IMR-90 (cell line): ENCODE measurements at regions not wholly inside any gene's neighbourhood (a gene's known extent, or its start where the extent isn't known, plus 50 kb on each side); places are given as distances from the start of the nearest gene placed in this dataset.

ENCODE experiments used
- ATAC-seq: fragments of 200-7000 bp; cut with Tn5 transposase; 2 replicates; pipeline ENCODE4 v1.9.1; 2020; ENCODE audit warnings: low read depth, mild to moderate bottlenecking, moderate library complexity
- BruUV-seq: library from RNA; stranded (reverse); fragments of 400-500 nt; replicated peaks from 2 replicates; lab custom pipeline; 2021; lab: Mats Ljungman, UMichigan
- CTCF ChIA-PET: fragments of 300-600 bp; formaldehyde crosslinking; extraction: SDS; loops from one replicate; lab custom pipeline; 2021; ENCODE audit warnings: antibody characterized with exemption; lab: Yijun Ruan, JAX
- POLR2A ChIA-PET: fragments of 300-600 bp; sonication (Branson Sonifier 250); formaldehyde crosslinking; loops from one replicate; lab custom pipeline; 2022; ENCODE audit warnings: antibody characterized with exemption; ENCODE audit not compliant: unreplicated experiment; lab: Charles Lee
- DNase-seq: peaks from one replicate; pipeline ENCODE4 v3.0.0; 2013
- H2AFZ ChIP-seq: replicated peaks from 2 replicates; pipeline ENCODE3; 2013; ENCODE audit warnings: low read length, mild to moderate bottlenecking; ENCODE audit not compliant: poor library complexity
- H2AK5ac ChIP-seq: 2 replicates; pipeline ENCODE4 v1.6.1; 2013; ENCODE audit warnings: low read depth, low read length, inconsistent platforms
- H2AK9ac ChIP-seq: replicated peaks from 2 replicates; pipeline ENCODE3; 2013; ENCODE audit warnings: mild to moderate bottlenecking, low read depth, low read length, moderate library complexity; ENCODE audit not compliant: poor library complexity
- H2BK120ac ChIP-seq: 2 replicates; pipeline ENCODE4 v1.6.1; 2013; ENCODE audit warnings: low read depth, low read length, inconsistent platforms
- H2BK15ac ChIP-seq: 3 replicates; pipeline ENCODE4 v1.6.1; 2013; ENCODE audit warnings: low read depth, low read length, inconsistent platforms
- H2BK20ac ChIP-seq: 2 replicates; pipeline ENCODE4 v1.6.1; 2013; ENCODE audit warnings: low read depth, mild to moderate bottlenecking, inconsistent platforms, low read length, moderate library complexity
- H2BK5ac ChIP-seq: 2 replicates; pipeline ENCODE4 v1.6.1; 2013; ENCODE audit warnings: mild to moderate bottlenecking, low read depth, low read length, inconsistent platforms; ENCODE audit not compliant: poor library complexity, severe bottlenecking
- H3K14ac ChIP-seq: replicated peaks from 2 replicates; pipeline ENCODE4 v1.6.1; 2013; ENCODE audit warnings: low read depth, low read length, inconsistent platforms
- H3K18ac ChIP-seq: 2 replicates; pipeline ENCODE4 v1.6.1; 2013; ENCODE audit warnings: low read depth, low read length, control low read depth
- H3K23ac ChIP-seq: 2 replicates; pipeline ENCODE4 v1.6.1; 2013; ENCODE audit warnings: low read depth, low read length, inconsistent platforms
- H3K27ac ChIP-seq: 2 replicates; pipeline ENCODE4 v1.5.1; 2013; ENCODE audit warnings: mild to moderate bottlenecking, control low read depth, low read length; ENCODE audit not compliant: insufficient read depth
- H3K27me3 ChIP-seq: 2 replicates; pipeline ENCODE4 v1.6.1; 2013; ENCODE audit warnings: low read length; ENCODE audit not compliant: control insufficient read depth, insufficient read depth
- H3K36me3 ChIP-seq: 2 replicates; pipeline ENCODE4 v1.6.1; 2013; ENCODE audit warnings: low read length, mixed read lengths; ENCODE audit not compliant: control insufficient read depth, insufficient read depth
- H3K4ac ChIP-seq: 2 replicates; pipeline ENCODE4 v1.6.1; 2013; ENCODE audit warnings: low read depth, low read length, inconsistent platforms
- H3K4me1 ChIP-seq: 2 replicates; pipeline ENCODE4 v1.6.1; 2013; ENCODE audit warnings: low read length, mixed read lengths; ENCODE audit not compliant: control insufficient read depth, insufficient read depth
- H3K4me2 ChIP-seq: 2 replicates; pipeline ENCODE4 v1.6.1; 2013; ENCODE audit warnings: low read depth, mild to moderate bottlenecking, control low read depth, low read length, moderate library complexity
- H3K4me3 ChIP-seq: 2 replicates; pipeline ENCODE4 v1.5.1; 2013; ENCODE audit warnings: low read depth, mild to moderate bottlenecking, control low read depth, low read length, moderate library complexity; ENCODE audit not compliant: insufficient read depth
- H3K56ac ChIP-seq: 2 replicates; pipeline ENCODE4 v1.6.1; 2013; ENCODE audit warnings: low read length, inconsistent platforms; ENCODE audit not compliant: insufficient read depth; ENCODE audit errors: extremely low read depth
- H3K79me1 ChIP-seq, 2 experiments: 2 replicates each; pipeline ENCODE4 v1.6.1; 2013; ENCODE audit warnings: low read length in 2 of 2, inconsistent platforms in 1 of 2, low read depth in 1 of 2
- H3K9ac ChIP-seq: 2 replicates; pipeline ENCODE4 v1.6.1; 2013; ENCODE audit warnings: low read depth, low read length, control low read depth
- H3K9me1 ChIP-seq: 2 replicates; pipeline ENCODE4 v1.6.1; 2013; ENCODE audit warnings: low read length, inconsistent platforms; ENCODE audit not compliant: insufficient read depth
- H3K9me3 ChIP-seq: 2 replicates; pipeline ENCODE4 v1.6.1; 2013; ENCODE audit warnings: low read length; ENCODE audit not compliant: control insufficient read depth, insufficient read depth
- H4K20me1 ChIP-seq: 2 replicates; pipeline ENCODE4 v1.6.1; 2013; ENCODE audit warnings: low read length, inconsistent platforms; ENCODE audit not compliant: insufficient read depth
- H4K5ac ChIP-seq: 2 replicates; pipeline ENCODE4 v1.6.1; 2013; ENCODE audit warnings: mild to moderate bottlenecking, low read depth, low read length, control low read depth
- H4K8ac ChIP-seq, 2 experiments: 2 replicates each; pipeline ENCODE4 v1.6.1; 2013; ENCODE audit warnings: low read depth in 2 of 2, low read length in 2 of 2, control low read depth in 1 of 2, inconsistent platforms in 1 of 2
- H4K91ac ChIP-seq: 2 replicates; pipeline ENCODE4 v1.6.1; 2013; ENCODE audit warnings: low read depth, low read length, inconsistent platforms; ENCODE audit not compliant: insufficient read depth
- CEBPB ChIP-seq: IDR thresholded peaks from 2 replicates; pipeline ENCODE4 v1.6.1; 2012; ENCODE audit warnings: low read depth, low read length, improper control_type of control experiment
- CHD1 ChIP-seq: IDR thresholded peaks from 2 replicates; pipeline ENCODE4 v1.6.1; 2012; ENCODE audit warnings: low read depth, low read length, improper control_type of control experiment
- FOS ChIP-seq: fragments of 150-350 bp; IDR thresholded peaks from 2 replicates; pipeline ENCODE4 v1.6.1; 2016; ENCODE audit warnings: low read depth, low read length
- MAZ ChIP-seq: IDR thresholded peaks from 2 replicates; pipeline ENCODE4 v1.6.1; 2012; ENCODE audit warnings: low read depth, mild to moderate bottlenecking, low read length, improper control_type of control experiment, moderate library complexity, borderline replicate concordance
- RCOR1 ChIP-seq: IDR thresholded peaks from 2 replicates; pipeline ENCODE4 v1.6.1; 2012; ENCODE audit warnings: mild to moderate bottlenecking, low read length, improper control_type of control experiment; ENCODE audit not compliant: insufficient replicate concordance
- RFX5 ChIP-seq: IDR thresholded peaks from 2 replicates; pipeline ENCODE4 v1.8.0; 2012; ENCODE audit warnings: low read depth, mild to moderate bottlenecking, low read length, moderate library complexity
- USF2 ChIP-seq: fragments of 150-350 bp; IDR thresholded peaks from 2 replicates; pipeline ENCODE4 v1.6.1; 2017; ENCODE audit warnings: mild to moderate bottlenecking, antibody characterized with exemption, low read length, low read depth
- WGBS, 2 experiments: methylation state at CpG; one replicate each; pipeline versions ENCODE4 v1.1.5 to v1.1.7; 2013; ENCODE audit warnings: missing lambda C conversion rate in 2 of 2; ENCODE audit not compliant: insufficient read length in 1 of 2; ENCODE audit errors: extremely low coverage in 2 of 2; 5-methylcytosine and 5-hydroxymethylcytosine counted together
- dilution Hi-C: fragments of 300-500 bp; cut with HindIII; formaldehyde crosslinking; loops from one replicate; pipeline ENCODE4 v1.14.3; 2018; ENCODE audit warnings: low sequenced_read_pairs; ENCODE audit not compliant: unreplicated experiment
- in situ Hi-C: fragments of 300-500 bp; cut with MboI; formaldehyde crosslinking; loops from 3 replicates; pipeline ENCODE4 v1.14.3; 2019; ENCODE audit warnings: low sequenced_read_pairs, inconsistent platforms, mixed read lengths
- intact Hi-C: fragments of 100-400 bp; cut with micrococcal nuclease; formaldehyde crosslinking; loops from 2 replicates; pipeline ENCODE4 v1.10.0; 2022

- Histone ChIP-seq H2BK15ac (no peak overlapping the region), H3K9me3 (0 out of 2 replicates have a peak, but pooled peaks cover 2% of the 10 kb centered on the region), H4K8ac (no peak overlapping the region), H3K9me1 (no peaks in the 10 kb centered on the region), H2BK120ac (no peak overlapping the region), H3K56ac (no peak overlapping the region), H3K9ac (no peak overlapping the region), H3K18ac (no peak overlapping the region), H3K79me1 (no peaks in the 10 kb centered on the region), H2BK5ac (no peak overlapping the region), H4K20me1 (no peaks in the 10 kb centered on the region), H3K23ac (no peak overlapping the region), H4K5ac (no peak overlapping the region), H3K4me1 (no peaks in the 10 kb centered on the region), H2AK9ac (no peak overlapping the region), H3K4ac (no peak overlapping the region), H3K4me2 (no peak overlapping the region), H3K14ac (no peak overlapping the region), H3K36me3 (no peaks in the 10 kb centered on the region), H3K27ac (no peak overlapping the region), H4K91ac (no peak overlapping the region), H3K27me3 (no peaks in the 10 kb centered on the region), H3K4me3 (no peak overlapping the region), H2AK5ac (no peak overlapping the region), H2AFZ (no peak overlapping the region), H2BK20ac (no peak overlapping the region)
- intact Hi-C loops (no loop called here), in situ Hi-C loops (no loop called here), dilution Hi-C loops (no loop called here)
- ChIA-PET POLR2A (no interaction called here), CTCF (no interaction called here)
- no peak for DNase-seq
- no peak for TF ChIP-seq RFX5
- TF ChIP-seq USF2 = no peak
- TF ChIP-seq CHD1 = no peak
- TF ChIP-seq MAZ = no peak
- TF ChIP-seq CEBPB = no peak
- TF ChIP-seq FOS = no peak
- no peak for TF ChIP-seq RCOR1
- ATAC-seq = no peak
- WGBS, 2 experiments = no CpG with 5 or more reads among the region's 1 CpG
- BruUV-seq = no TSS peak
These were observed 293.0 kb upstream of the CNR1 start for GRCh38 chr6:88459189-88459588.
